ENCODE measurements at regions not wholly inside any gene's neighbourhood (a gene's known extent, or its start where the extent isn't known, plus 50 kb on each side); places are given as distances from the start of the nearest gene placed in this dataset.
A peak's percentile ranks its signal among the peaks of the same experiment; 100 is the strongest.

- Histone ChIP-seq H3K27me3 (ENCODE audit: insufficient read depth, low read length) (no peaks in the 10 kb centered on the region), H4K20me1 (ENCODE audit: insufficient read depth, low read length) (no peaks in the 10 kb centered on the region), H3K36me3 (ENCODE audit: insufficient read depth, low read length) (no peaks in the 10 kb centered on the region), H3K27ac (ENCODE audit: low read depth, low read length) (no peak overlapping the region), H3K79me2 (ENCODE audit: insufficient read depth, low read length) (no peaks in the 10 kb centered on the region), H3K4me3 (ENCODE audit: insufficient read depth, low read length) (no peak overlapping the region), H3K4me2 (ENCODE audit: insufficient read depth, low read length) (peak overlapping the region; percentile 47), H3K9me3 (ENCODE audit: low read depth, low read length) (no peaks in the 10 kb centered on the region), H2AFZ (ENCODE audit: low read length) (peak overlapping the region; percentile 66), H3K4me1 (ENCODE audit: insufficient read depth, low read length) (peaks cover 2% of the 10 kb centered on the region)
- TF ChIP-seq, protein P1, sequence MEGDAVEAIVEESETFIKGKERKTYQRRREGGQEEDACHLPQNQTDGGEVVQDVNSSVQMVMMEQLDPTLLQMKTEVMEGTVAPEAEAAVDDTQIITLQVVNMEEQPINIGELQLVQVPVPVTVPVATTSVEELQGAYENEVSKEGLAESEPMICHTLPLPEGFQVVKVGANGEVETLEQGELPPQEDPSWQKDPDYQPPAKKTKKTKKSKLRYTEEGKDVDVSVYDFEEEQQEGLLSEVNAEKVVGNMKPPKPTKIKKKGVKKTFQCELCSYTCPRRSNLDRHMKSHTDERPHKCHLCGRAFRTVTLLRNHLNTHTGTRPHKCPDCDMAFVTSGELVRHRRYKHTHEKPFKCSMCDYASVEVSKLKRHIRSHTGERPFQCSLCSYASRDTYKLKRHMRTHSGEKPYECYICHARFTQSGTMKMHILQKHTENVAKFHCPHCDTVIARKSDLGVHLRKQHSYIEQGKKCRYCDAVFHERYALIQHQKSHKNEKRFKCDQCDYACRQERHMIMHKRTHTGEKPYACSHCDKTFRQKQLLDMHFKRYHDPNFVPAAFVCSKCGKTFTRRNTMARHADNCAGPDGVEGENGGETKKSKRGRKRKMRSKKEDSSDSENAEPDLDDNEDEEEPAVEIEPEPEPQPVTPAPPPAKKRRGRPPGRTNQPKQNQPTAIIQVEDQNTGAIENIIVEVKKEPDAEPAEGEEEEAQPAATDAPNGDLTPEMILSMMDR (IDR thresholded peaks at IDR 0.05; ENCODE audit: extremely low read depth, low read depth, low read length): peak; percentile 68
- no peak for DNase-seq (ENCODE audit: insufficient read length, low spot score, missing footprints)
These were observed 361.5 kb upstream of the ZP4 start for GRCh38 chr1:238252033-238252802.

- H3K36me3 ChIP-seq (ENCODE audit: insufficient read depth, low read length): no peaks in the 10 kb centered on the region
- TF ChIP-seq, protein P1 (IDR thresholded peaks at IDR 0.05; ENCODE audit: extremely low read depth, low read depth, low read length): no peak
These were observed 357.6 kb upstream of the ZP4 start for GRCh38 chr1:238248356-238248755.

GRCh38 chr1:238242181-238242580 lies 351.5 kb upstream of the ZP4 start:
- Histone ChIP-seq H3K27ac (ENCODE audit: low read depth, low read length) (no peak overlapping the region), H2AFZ (ENCODE audit: low read length) (no peak overlapping the region), H3K4me2 (ENCODE audit: insufficient read depth, low read length) (no peak overlapping the region), H3K27me3 (ENCODE audit: insufficient read depth, low read length) (no peaks in the 10 kb centered on the region), H4K20me1 (ENCODE audit: insufficient read depth, low read length) (no peaks in the 10 kb centered on the region), H3K4me1 (ENCODE audit: insufficient read depth, low read length) (no peaks in the 10 kb centered on the region), H3K4me3 (ENCODE audit: insufficient read depth, low read length) (no peak overlapping the region), H3K79me2 (ENCODE audit: insufficient read depth, low read length) (no peaks in the 10 kb centered on the region), H3K9me3 (ENCODE audit: low read depth, low read length) (no peaks in the 10 kb centered on the region), H3K36me3 (ENCODE audit: insufficient read depth, low read length) (no peaks in the 10 kb centered on the region)
- TF ChIP-seq, protein P1 (IDR thresholded peaks at IDR 0.05; ENCODE audit: extremely low read depth, low read depth, low read length): no peak
- no peak for DNase-seq (ENCODE audit: insufficient read length, low spot score, missing footprints)

More at GRCh38 chr1:238248356-238248755, 357.6 kb upstream of the ZP4 start:
- Histone ChIP-seq H2AFZ (ENCODE audit: low read length) (no peak overlapping the region), H3K27ac (ENCODE audit: low read depth, low read length) (no peak overlapping the region), H3K4me1 (ENCODE audit: insufficient read depth, low read length) (peaks cover 2% of the 10 kb centered on the region), H3K9me3 (ENCODE audit: low read depth, low read length) (no peaks in the 10 kb centered on the region), H3K27me3 (ENCODE audit: insufficient read depth, low read length) (no peaks in the 10 kb centered on the region), H3K4me2 (ENCODE audit: insufficient read depth, low read length) (no peak overlapping the region), H3K79me2 (ENCODE audit: insufficient read depth, low read length) (no peaks in the 10 kb centered on the region), H4K20me1 (ENCODE audit: insufficient read depth, low read length) (no peaks in the 10 kb centered on the region), H3K4me3 (ENCODE audit: insufficient read depth, low read length) (no peak overlapping the region)
- no peak for DNase-seq (ENCODE audit: insufficient read length, low spot score, missing footprints)

- H3K4me3 ChIP-seq (ENCODE audit: insufficient read depth, low read length): no peak overlapping the region
- no peaks in the 10 kb centered on the region for H3K36me3 ChIP-seq (ENCODE audit: insufficient read depth, low read length)
- H3K4me2 ChIP-seq (ENCODE audit: insufficient read depth, low read length): no peak overlapping the region
- H3K27me3 ChIP-seq (ENCODE audit: insufficient read depth, low read length): no peaks in the 10 kb centered on the region
- H3K79me2 ChIP-seq (ENCODE audit: insufficient read depth, low read length): no peaks in the 10 kb centered on the region
- no peak overlapping the region for H2AFZ ChIP-seq (ENCODE audit: low read length)
- no peaks in the 10 kb centered on the region for H3K4me1 ChIP-seq (ENCODE audit: insufficient read depth, low read length)
- DNase-seq (ENCODE audit: insufficient read length, low spot score, missing footprints): no peak
- H4K20me1 ChIP-seq (ENCODE audit: insufficient read depth, low read length): no peaks in the 10 kb centered on the region
- TF ChIP-seq, protein P1 (IDR thresholded peaks at IDR 0.05; ENCODE audit: extremely low read depth, low read depth, low read length): no peak
- no peaks in the 10 kb centered on the region for H3K9me3 ChIP-seq (ENCODE audit: low read depth, low read length)
- no peak overlapping the region for H3K27ac ChIP-seq (ENCODE audit: low read depth, low read length)
These were observed 350.9 kb upstream of the ZP4 start for GRCh38 chr1:238241607-238242006.
